WTC11 (cell line): ENCODE measurements at regions not wholly inside any gene's neighbourhood (a gene's known extent, or its start where the extent isn't known, plus 50 kb on each side); places are given as distances from the start of the nearest gene placed in this dataset.

ENCODE experiments used
- ATAC-seq: fragments of 200-7000 bp; cut with Tn5 transposase; 2 replicates; pipeline ENCODE4 v1.10.0; 2021; ENCODE audit warnings: mild to moderate bottlenecking, moderate library complexity
- CTCF ChIA-PET: fragments of 300-600 bp; sonication (Branson Sonifier 250); formaldehyde crosslinking; loops from one replicate; lab custom pipeline; 2021; ENCODE audit warnings: antibody characterized with exemption; lab: Charles Lee
- POLR2A ChIA-PET: fragments of 350-600 bp; sonication (Branson Sonifier 250); formaldehyde crosslinking; loops from one replicate; lab custom pipeline; 2021; ENCODE audit warnings: antibody characterized with exemption; lab: Charles Lee
- DNase-seq: peaks from one replicate; pipeline ENCODE4 v3.0.0; 2021; ENCODE audit warnings: low spot score
- H3K27ac Mint-ChIP-seq: 2 replicates; pipeline ENCODE4 v1.8.0; 2021; ENCODE audit warnings: mixed read lengths
- H3K27me3 Mint-ChIP-seq: 2 replicates; pipeline ENCODE4 v1.8.0; 2021; ENCODE audit warnings: low read depth, mild to moderate bottlenecking, moderate library complexity, mixed read lengths
- H3K36me3 Mint-ChIP-seq: 2 replicates; pipeline ENCODE4 v1.8.0; 2021; ENCODE audit warnings: mixed read lengths
- H3K4me1 Mint-ChIP-seq: 2 replicates; pipeline ENCODE4 v1.8.0; 2022; ENCODE audit warnings: mixed read lengths
- H3K4me3 Mint-ChIP-seq: 2 replicates; pipeline ENCODE4 v1.8.0; 2021; ENCODE audit warnings: mild to moderate bottlenecking, moderate library complexity, mixed read lengths
- H3K9me3 Mint-ChIP-seq: 2 replicates; pipeline ENCODE4 v1.8.0; 2021; ENCODE audit warnings: mixed read lengths
- ARID4B ChIP-seq: sonication (generic); formaldehyde crosslinking; IDR thresholded peaks from 2 replicates; pipeline ENCODE4 v1.8.0; 2023; ENCODE audit warnings: missing genetic modification reagents, mild to moderate bottlenecking, borderline replicate concordance
- EMX1 ChIP-seq: fragments of 250-450 bp; sonication (Bioruptor Pico); IDR thresholded peaks from 2 replicates; pipeline ENCODE4 v1.8.0; 2021; ENCODE audit warnings: mild to moderate bottlenecking
- ERG ChIP-seq: fragments of 250-450 bp; sonication (Bioruptor Pico); IDR thresholded peaks from 2 replicates; pipeline ENCODE4 v1.8.0; 2021; ENCODE audit warnings: mild to moderate bottlenecking
- ETV6 ChIP-seq: sonication (generic); formaldehyde crosslinking; IDR thresholded peaks from 2 replicates; pipeline ENCODE4 v1.8.1; 2022; ENCODE audit warnings: mild to moderate bottlenecking, missing genetic modification reagents
- FOXK1 ChIP-seq: sonication (generic); formaldehyde crosslinking; IDR thresholded peaks from 2 replicates; pipeline ENCODE4 v1.8.0; 2022; ENCODE audit warnings: mild to moderate bottlenecking, moderate library complexity, missing genetic modification reagents
- FOXP1 ChIP-seq: sonication (generic); formaldehyde crosslinking; IDR thresholded peaks from 2 replicates; pipeline ENCODE4 v1.8.0; 2022; ENCODE audit warnings: missing genetic modification reagents, mild to moderate bottlenecking, moderate library complexity, borderline replicate concordance
- JAZF1 ChIP-seq: fragments of 250-450 bp; sonication (Bioruptor Pico); IDR thresholded peaks from 2 replicates; pipeline ENCODE4 v1.9.0; 2021; ENCODE audit warnings: moderate library complexity, mild to moderate bottlenecking, inconsistent platforms
- MAX ChIP-seq: sonication (generic); formaldehyde crosslinking; IDR thresholded peaks from 2 replicates; pipeline ENCODE4 v1.8.0; 2022; ENCODE audit warnings: mild to moderate bottlenecking, missing genetic modification reagents
- NFATC4 ChIP-seq: fragments of 250-450 bp; sonication (Bioruptor Pico); IDR thresholded peaks from 2 replicates; pipeline ENCODE4 v1.9.0; 2021; ENCODE audit warnings: mild to moderate bottlenecking
- SP1 ChIP-seq: sonication (generic); formaldehyde crosslinking; conservative IDR thresholded peaks from 2 replicates; pipeline ENCODE4 v1.8.1; 2022; ENCODE audit warnings: missing genetic modification reagents
- USF1 ChIP-seq: sonication (generic); formaldehyde crosslinking; IDR thresholded peaks from 2 replicates; pipeline ENCODE4 v1.8.0; 2022; ENCODE audit warnings: mild to moderate bottlenecking, missing genetic modification reagents
- ZBTB43 ChIP-seq: sonication (generic); formaldehyde crosslinking; IDR thresholded peaks from 2 replicates; pipeline ENCODE4 v1.8.1; 2023; ENCODE audit warnings: mild to moderate bottlenecking, missing genetic modification reagents
- ZNF121 ChIP-seq: sonication (generic); formaldehyde crosslinking; IDR thresholded peaks from 2 replicates; pipeline ENCODE4 v1.8.0; 2023; ENCODE audit warnings: missing genetic modification reagents
- ZNF416 ChIP-seq: fragments of 250-450 bp; sonication (Bioruptor Pico); IDR thresholded peaks from 2 replicates; pipeline ENCODE4 v1.9.0; 2021; ENCODE audit warnings: mild to moderate bottlenecking, inconsistent platforms
- ZNF425 ChIP-seq: fragments of 250-450 bp; sonication (Bioruptor Pico); conservative IDR thresholded peaks from 2 replicates; pipeline ENCODE4 v1.9.0; 2021; ENCODE audit warnings: mild to moderate bottlenecking

GRCh38 chr3:1955750-1956149 lies 142.9 kb upstream of the CNTN4 start (continued):
- no peak for TF ChIP-seq ERG (CRISPR knock-in tag)

- TF ChIP-seq ARID4B: no peak
- TF ChIP-seq EMX1: no peak
- no peak for TF ChIP-seq MAX (CRISPR knock-in tag)
- no peak for TF ChIP-seq SP1 (CRISPR knock-in tag)
- no peak for TF ChIP-seq ZNF425 (CRISPR knock-in tag)
- TF ChIP-seq FOXP1 (CRISPR knock-in tag): no peak
- TF ChIP-seq ETV6 (CRISPR knock-in tag): no peak
- TF ChIP-seq NFATC4: no peak
- TF ChIP-seq ZBTB43 (CRISPR knock-in tag): no peak
- TF ChIP-seq USF1 (CRISPR knock-in tag): no peak
- no peak for TF ChIP-seq ZNF121 (CRISPR knock-in tag)
- no peak for TF ChIP-seq FOXK1
- TF ChIP-seq ZNF416 (CRISPR knock-in tag): no peak
- no peak for TF ChIP-seq JAZF1
- Mint-ChIP-seq H3K9me3 (peaks cover 86% of the 10 kb centered on the region), H3K4me1 (no peaks in the 10 kb centered on the region), H3K27ac (no peak overlapping the region), H3K27me3 (no peaks in the 10 kb centered on the region), H3K4me3 (no peak overlapping the region), H3K36me3 (peaks cover 85% of the 10 kb centered on the region)
- POLR2A ChIA-PET: no interaction called here
- ATAC-seq: no peak
- DNase-seq: no peak
- CTCF ChIA-PET: no interaction called here
Observed at GRCh38 chr3:1960506-1960905, 138.2 kb upstream of the CNTN4 start.
